Ovary (tissue), 7 donors: ENCODE measurements at regions not wholly inside any gene's neighbourhood (a gene's known extent, or its start where the extent isn't known, plus 50 kb on each side); places are given as distances from the start of the nearest gene placed in this dataset.

Source experiments
- DNase-seq, 5 donors: peaks; one replicate each; pipeline ENCODE4 v3.0.0-alpha.2; 2019 to 2020
- H3K27ac ChIP-seq, 2 donors: fragments of 200-600 bp; one replicate each; pipeline versions ENCODE4 v1.5.1 to v1.8.0; 2019 to 2022
- H3K27me3 ChIP-seq: fragments of 200-600 bp; one replicate; pipeline ENCODE4 v1.8.0; 2022
- H3K36me3 ChIP-seq: fragments of 200-600 bp; sonication (generic); one replicate; pipeline ENCODE4 v1.5.1; 2019
- H3K4me1 ChIP-seq: one replicate; pipeline ENCODE4 v1.8.1; 2013; ENCODE audit warnings: mild to moderate bottlenecking, moderate library complexity; ENCODE audit not compliant: insufficient read depth
- H3K4me3 ChIP-seq: fragments of 200-600 bp; sonication (generic); one replicate; pipeline ENCODE4 v1.5.1; 2017
- H3K9me3 ChIP-seq, 2 donors: fragments of 200-600 bp in 1 of 2; sonication (generic) in 1 of 2; one replicate each; pipeline versions ENCODE4 v1.5.1 to v1.8.1; 2013 to 2019; ENCODE audit warnings: mild to moderate bottlenecking in 1 of 2, moderate library complexity in 1 of 2
- EP300 ChIP-seq: sonication (generic); formaldehyde crosslinking; IDR thresholded peaks from one replicate; pipeline ENCODE4 v1.6.1; 2017; ENCODE audit warnings: antibody characterized with exemption
- POLR2A ChIP-seq: fragments of 450-650 bp; IDR thresholded peaks from one replicate; pipeline ENCODE4 v1.6.1; 2017; ENCODE audit warnings: antibody characterized with exemption, mild to moderate bottlenecking, moderate library complexity
- WGBS, 3 donors: extraction: QIAGEN DNeasy Blood & Tissue Kit in 1 of 3; methylation state at CpG; one replicate each; pipeline versions ENCODE4 v1.1.5 to v1.1.7; 2013 to 2017; 5-methylcytosine and 5-hydroxymethylcytosine counted together
- intact Hi-C, 4 donors: fragments of 100-400 bp; cut with DNase I; formaldehyde crosslinking; loops; one replicate each; pipeline versions ENCODE4 v1.11.0 to v1.15.1; 2022 to 2023
- TF ChIP-seq, protein P1 (sequence below), 3 donors: fragments of 450-650 bp in 2 of 3; fragments of 200-600 bp in 1 of 3; IDR thresholded peaks; one replicate each; pipeline versions ENCODE4 v1.5.1 to v1.8.0; 2016 to 2022; ENCODE audit warnings: antibody characterized with exemption in 3 of 3, mild to moderate bottlenecking in 1 of 3
- donor health status: DM: no; HTN: no; CAD: no; lungs with moderate emphysema.
- donor health status: DM: no; HTN: no; CAD: no.
- donor health status: Bipolar disorder and iron deficiency.
- donor health status: DM: no; HTN: no; CAD: no.
- donor health status: DM: yes; HTN: yes; CAD: no.

DNA sequence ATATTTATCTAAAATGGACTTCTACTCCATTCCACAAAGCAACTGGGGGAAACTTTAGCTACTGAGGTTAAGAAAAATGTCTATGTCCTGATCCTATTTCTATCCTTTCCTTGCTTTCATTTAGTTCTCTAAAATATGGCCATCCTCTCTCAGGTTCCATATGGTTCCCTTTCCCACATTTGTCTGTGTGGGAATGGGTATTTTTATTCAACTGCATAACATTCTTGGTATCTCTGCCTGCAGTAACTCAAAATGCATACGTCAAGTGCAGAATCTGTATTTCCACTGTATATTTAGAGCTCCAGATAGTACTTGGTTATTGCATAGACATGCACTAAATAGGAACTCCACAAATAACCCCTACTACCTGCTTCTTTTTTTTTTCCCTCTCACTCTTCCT is 130.6 kb upstream of the BTG1 start:
- no peaks in the 10 kb centered on the region for H3K27me3 ChIP-seq
- no peaks in the 10 kb centered on the region for H3K4me1 ChIP-seq
- intact Hi-C loops = no loop called here
- no peaks in the 10 kb centered on the region for H3K36me3 ChIP-seq
- H3K4me3 ChIP-seq = no peak overlapping the region
- TF ChIP-seq EP300 (no peak), POLR2A (no peak)
- TF ChIP-seq, protein P1, sequence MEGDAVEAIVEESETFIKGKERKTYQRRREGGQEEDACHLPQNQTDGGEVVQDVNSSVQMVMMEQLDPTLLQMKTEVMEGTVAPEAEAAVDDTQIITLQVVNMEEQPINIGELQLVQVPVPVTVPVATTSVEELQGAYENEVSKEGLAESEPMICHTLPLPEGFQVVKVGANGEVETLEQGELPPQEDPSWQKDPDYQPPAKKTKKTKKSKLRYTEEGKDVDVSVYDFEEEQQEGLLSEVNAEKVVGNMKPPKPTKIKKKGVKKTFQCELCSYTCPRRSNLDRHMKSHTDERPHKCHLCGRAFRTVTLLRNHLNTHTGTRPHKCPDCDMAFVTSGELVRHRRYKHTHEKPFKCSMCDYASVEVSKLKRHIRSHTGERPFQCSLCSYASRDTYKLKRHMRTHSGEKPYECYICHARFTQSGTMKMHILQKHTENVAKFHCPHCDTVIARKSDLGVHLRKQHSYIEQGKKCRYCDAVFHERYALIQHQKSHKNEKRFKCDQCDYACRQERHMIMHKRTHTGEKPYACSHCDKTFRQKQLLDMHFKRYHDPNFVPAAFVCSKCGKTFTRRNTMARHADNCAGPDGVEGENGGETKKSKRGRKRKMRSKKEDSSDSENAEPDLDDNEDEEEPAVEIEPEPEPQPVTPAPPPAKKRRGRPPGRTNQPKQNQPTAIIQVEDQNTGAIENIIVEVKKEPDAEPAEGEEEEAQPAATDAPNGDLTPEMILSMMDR (IDR thresholded peaks at IDR 0.05) = no peak
- no peak for DNase-seq
- no peak overlapping the region for H3K27ac ChIP-seq
- WGBS, 3 donors = 90 to 95% (median 93%) methylated on average over 1 of the region's 1 CpG
- H3K9me3 ChIP-seq = no peaks in the 10 kb centered on the region

DNA sequence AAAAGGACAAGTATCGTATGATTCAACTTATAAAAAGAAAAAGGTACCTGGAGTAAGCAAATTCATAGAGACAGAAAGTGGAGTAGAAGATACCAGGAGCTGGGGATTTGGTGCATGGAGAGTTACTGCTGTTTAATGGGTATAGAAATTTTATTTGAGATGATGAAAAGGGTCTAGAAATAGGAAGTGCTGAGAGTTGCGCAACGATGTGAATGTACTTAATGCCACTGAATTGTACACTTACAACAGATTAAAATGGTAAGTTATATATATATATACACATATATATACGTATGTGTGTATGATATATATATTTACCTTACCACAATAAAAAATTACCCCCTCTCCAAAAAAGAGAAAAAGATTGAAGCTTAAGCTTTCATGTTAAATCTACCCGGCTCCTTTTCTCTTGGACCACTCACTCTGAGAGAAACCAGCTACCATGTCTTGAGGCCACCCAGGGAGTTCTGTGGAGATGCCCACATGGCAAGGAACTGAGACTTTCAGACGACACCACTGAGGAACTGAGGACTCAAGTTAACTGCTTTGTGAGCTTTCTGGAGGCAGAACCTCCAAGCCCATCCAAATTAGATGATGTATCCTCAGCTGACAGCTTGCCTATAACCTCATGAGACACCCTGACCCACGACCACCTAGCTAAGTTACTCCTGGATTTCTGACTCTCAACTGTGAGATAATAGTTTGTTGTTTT is 130.0 kb upstream of the BTG1 start:
- no peaks in the 10 kb centered on the region for H3K4me1 ChIP-seq
- no peaks in the 10 kb centered on the region for H3K27me3 ChIP-seq
- DNase-seq = no peak
- H3K36me3 ChIP-seq = no peaks in the 10 kb centered on the region
- H3K27ac ChIP-seq = no peak overlapping the region
- no peaks in the 10 kb centered on the region for H3K9me3 ChIP-seq
- no peak overlapping the region for H3K4me3 ChIP-seq
- intact Hi-C loops = no loop called here
- WGBS, 3 donors = 79 to 80% (median 80%) methylated on average over 7 of the region's 7 CpGs
- TF ChIP-seq POLR2A (no peak), EP300 (no peak)
- TF ChIP-seq, protein P1 (IDR thresholded peaks at IDR 0.05) = no peak

DNA sequence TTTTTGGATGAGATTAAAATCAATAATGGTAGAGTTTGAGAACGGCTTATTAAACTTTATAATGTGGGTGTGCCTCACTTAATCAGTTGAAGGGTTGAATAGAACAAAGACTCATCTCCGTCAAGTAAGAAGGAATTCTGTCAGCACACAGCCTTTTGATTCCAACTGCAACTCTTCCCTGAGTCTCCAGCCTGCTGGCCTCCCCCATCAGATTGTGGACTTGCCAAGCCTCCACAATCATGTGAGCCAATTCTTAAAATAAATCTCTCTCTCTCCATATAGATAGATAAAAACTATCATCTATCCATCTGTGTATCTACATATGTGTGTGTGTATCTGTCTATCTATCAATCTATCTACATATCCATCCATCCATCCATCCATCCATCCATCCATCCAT is 127.4 kb upstream of the BTG1 start:
- intact Hi-C loops = loop anchor here in 1 of 4 donors (2.0 kb wide), 1 partner anchor 52 kb away; no protein-coding TSS in a partner anchor
- DNase-seq = no peak
- H3K4me3 ChIP-seq = no peak overlapping the region
- H3K27ac ChIP-seq = no peak overlapping the region
- TF ChIP-seq, protein P1 (IDR thresholded peaks at IDR 0.05) = no peak
- no peak for TF ChIP-seq POLR2A
- TF ChIP-seq EP300 = no peak
- H3K4me1 ChIP-seq = no peaks in the 10 kb centered on the region
- WGBS, 3 donors = 88 to 94% (median 93%) methylated on average over 2 of the region's 2 CpGs
- H3K27me3 ChIP-seq = no peaks in the 10 kb centered on the region
- no peaks in the 10 kb centered on the region for H3K9me3 ChIP-seq
- H3K36me3 ChIP-seq = no peaks in the 10 kb centered on the region

DNA sequence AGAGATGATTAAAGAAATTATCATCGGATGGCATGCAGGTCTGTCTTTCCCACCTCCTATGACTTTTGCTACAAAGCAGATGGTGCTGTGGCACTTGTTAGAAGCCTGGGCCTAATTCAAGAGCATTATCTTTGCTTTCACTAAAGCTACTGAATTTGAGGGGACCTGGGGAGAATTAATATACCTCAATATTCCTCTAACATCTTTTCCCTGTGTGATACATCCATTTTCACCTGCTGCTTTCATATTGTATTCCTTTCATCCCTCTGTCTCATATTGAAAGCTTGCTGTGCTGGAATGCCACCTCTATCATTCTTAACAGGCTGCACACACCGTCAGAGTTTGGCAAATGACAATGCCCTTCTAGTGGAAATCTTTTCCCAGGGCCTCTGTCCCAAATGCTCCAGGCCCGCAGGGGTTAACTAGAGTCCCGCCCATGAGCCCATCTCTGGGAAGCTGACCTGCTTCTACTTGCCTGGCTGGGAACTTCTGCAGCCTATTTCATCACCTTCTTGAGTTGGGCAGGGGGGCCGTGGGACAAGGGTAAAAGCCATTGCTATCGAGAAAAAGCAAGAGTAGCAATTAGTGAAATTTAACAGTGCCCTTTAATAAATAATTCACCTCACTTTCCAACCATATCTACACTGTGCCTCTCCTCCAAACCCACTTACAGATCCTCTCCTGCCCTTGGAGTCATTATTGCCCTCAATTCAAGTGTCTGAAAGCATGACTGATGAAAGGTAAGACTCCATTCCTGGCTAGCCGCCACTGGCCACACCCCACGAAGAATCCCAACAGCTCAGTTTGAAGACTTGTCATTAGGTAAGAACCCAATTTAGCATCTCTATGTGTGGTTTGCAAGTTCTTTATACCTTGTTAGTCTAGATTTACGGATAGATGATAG is 126.7 kb upstream of the BTG1 start:
- TF ChIP-seq, protein P1 (IDR thresholded peaks at IDR 0.05) = no peak
- no peak for TF ChIP-seq POLR2A
- no peak for TF ChIP-seq EP300
- H3K27ac ChIP-seq = no peak overlapping the region
- DNase-seq = no peak
- intact Hi-C loops = loop anchor here in 1 of 4 donors (2.0 kb wide), 1 partner anchor 52 kb away; no protein-coding TSS in a partner anchor
- H3K4me1 ChIP-seq = no peaks in the 10 kb centered on the region
- no peak overlapping the region for H3K4me3 ChIP-seq
- no peaks in the 10 kb centered on the region for H3K36me3 ChIP-seq
- H3K27me3 ChIP-seq = no peaks in the 10 kb centered on the region
- no peaks in the 10 kb centered on the region for H3K9me3 ChIP-seq
- WGBS, 3 donors = 76 to 84% (median 80%) methylated on average over 9 of the region's 9 CpGs
